HCT116 (cell line): ENCODE measurements at regions not wholly inside any gene's neighbourhood (a gene's known extent, or its start where the extent isn't known, plus 50 kb on each side); places are given as distances from the start of the nearest gene placed in this dataset.

Experiments used
- ATAC-seq: fragments of 200-7000 bp; cut with Tn5 transposase; 2 replicates; pipeline ENCODE4 v1.9.1; 2020; ENCODE audit warnings: mild to moderate bottlenecking, moderate library complexity
- BruUV-seq: library from RNA; stranded (reverse); fragments of 400-500 nt; replicated peaks from 2 replicates; lab custom pipeline; 2021; lab: Mats Ljungman, UMichigan
- CTCF ChIA-PET: fragments of 300-600 bp; sonication (Branson Sonifier 250); formaldehyde crosslinking; loops from one replicate; lab custom pipeline; 2021; ENCODE audit warnings: antibody characterized with exemption; lab: Charles Lee
- POLR2A ChIA-PET: fragments of 300-600, 350-600 bp; sonication (Branson Sonifier 250); formaldehyde crosslinking; loops from one replicate; lab custom pipeline; 2021; ENCODE audit warnings: antibody characterized with exemption; lab: Charles Lee
- RAD21 ChIA-PET, 2 experiments: fragments of 300-600 bp; sonication (Branson Sonifier 250); formaldehyde crosslinking; loops; one replicate each; lab custom pipeline; 2023; ENCODE audit warnings: low total read pairs in 2 of 2; ENCODE audit not compliant: uncharacterized antibody in 2 of 2, unreplicated experiment in 2 of 2, low non-redundant PET in 1 of 2; lab: Charles Lee
- DNase-seq: peaks from one replicate; pipeline ENCODE4 v3.0.0-alpha.2; 2010; ENCODE audit warnings: low read depth, low spot score
- H2AFZ ChIP-seq: fragments of 200-600 bp; shearing (Covaris generic), sonication (generic); 2 replicates; pipeline ENCODE4 v1.6.1; 2017; ENCODE audit warnings: low read depth, mixed run types, mixed read lengths, antibody characterized with exemption, low read length; ENCODE audit not compliant: poor library complexity, severe bottlenecking
- H3K27ac ChIP-seq: 2 replicates; pipeline ENCODE4 v1.5.1; 2012; ENCODE audit warnings: low read depth, low read length
- H3K27me3 ChIP-seq: fragments of 200-600 bp; sonication (generic); 2 replicates; pipeline ENCODE4 v1.6.1; 2016; ENCODE audit warnings: mixed run types, low read length, mixed read lengths; ENCODE audit not compliant: insufficient read depth
- H3K36me3 ChIP-seq, 2 experiments: fragments of 200-500 bp in 1 of 2; fragments of 200-600 bp in 1 of 2; sonication (Bioruptor generic) in 1 of 2; sonication (generic) in 1 of 2; 2 replicates each; pipeline versions ENCODE4 v1.5.1 to v1.6.1; 2014 to 2016; ENCODE audit warnings: low read length in 2 of 2, inconsistent platforms in 1 of 2, mixed read lengths in 1 of 2, mixed run types in 1 of 2; ENCODE audit not compliant: insufficient read depth in 2 of 2, control insufficient read depth in 1 of 2
- H3K4me1 ChIP-seq, 2 experiments: fragments of 200-600 bp in 1 of 2; sonication (generic) in 1 of 2; 2 replicates each; pipeline versions ENCODE4 v1.5.1 to v1.6.1; 2012 to 2017; ENCODE audit warnings: low read length in 2 of 2, inconsistent platforms in 1 of 2, mild to moderate bottlenecking in 1 of 2, mixed read lengths in 1 of 2, mixed run types in 1 of 2, moderate library complexity in 1 of 2; ENCODE audit not compliant: insufficient read depth in 2 of 2, control insufficient read depth in 1 of 2
- H3K4me2 ChIP-seq: fragments of 200-600 bp; sonication (generic); 2 replicates; pipeline ENCODE4 v1.6.1; 2017; ENCODE audit warnings: mixed run types, low read length, mixed read lengths
- H3K4me3 ChIP-seq, 2 experiments: fragments of 200-600 bp in 1 of 2; sonication (generic) in 1 of 2; replicated peaks in 1 of 2; 2 replicates each; pipeline ENCODE4 v1.5.1; 2011 to 2016; ENCODE audit warnings: low read length in 2 of 2, control low read depth in 1 of 2, low read depth in 1 of 2, mild to moderate bottlenecking in 1 of 2, mixed read lengths in 1 of 2, mixed run types in 1 of 2
- H3K79me2 ChIP-seq: fragments of 200-600 bp; sonication (generic); 2 replicates; pipeline ENCODE4 v1.6.1; 2017; ENCODE audit warnings: mild to moderate bottlenecking, mixed run types, low read length, moderate library complexity, mixed read lengths; ENCODE audit not compliant: insufficient read depth
- H3K9ac ChIP-seq: fragments of 200-600 bp; sonication (generic); 2 replicates; pipeline ENCODE4 v1.6.1; 2016; ENCODE audit warnings: low read length, mixed read lengths
- H3K9me2 ChIP-seq: fragments of 200-600 bp; sonication (generic), shearing (Covaris generic); 2 replicates; pipeline ENCODE4 v1.6.1; 2017; ENCODE audit warnings: mixed run types, mild to moderate bottlenecking, moderate library complexity; ENCODE audit not compliant: insufficient read depth
- H3K9me3 ChIP-seq, 2 experiments: fragments of 200-500 bp in 1 of 2; fragments of 200-600 bp in 1 of 2; sonication (Bioruptor generic) in 1 of 2; sonication (generic) in 1 of 2; 2 replicates each; pipeline ENCODE4 v1.6.1; 2014 to 2017; ENCODE audit warnings: low read length in 2 of 2, mixed read lengths in 2 of 2, inconsistent platforms in 1 of 2, low read depth in 1 of 2, mild to moderate bottlenecking in 1 of 2, mixed run types in 1 of 2, moderate library complexity in 1 of 2; ENCODE audit not compliant: control insufficient read depth in 1 of 2, insufficient read depth in 1 of 2
- H4K20me1 ChIP-seq: fragments of 200-600 bp; sonication (generic), shearing (Covaris generic); 2 replicates; pipeline ENCODE4 v1.6.1; 2017; ENCODE audit warnings: mixed run types, mild to moderate bottlenecking, moderate library complexity; ENCODE audit not compliant: insufficient read depth
- ATF3 ChIP-seq: IDR thresholded peaks from 2 replicates; pipeline ENCODE4 v1.6.1; 2012
- CBX3 ChIP-seq: IDR thresholded peaks from 2 replicates; pipeline ENCODE4 v1.6.1; 2012; ENCODE audit warnings: low read depth
- EZH2phosphoT487 ChIP-seq: fragments of 200-600 bp; IDR thresholded peaks from 2 replicates; pipeline ENCODE4 v1.6.1; 2018; ENCODE audit warnings: antibody characterized with exemption, borderline replicate concordance
- FOSL1 ChIP-seq: IDR thresholded peaks from 2 replicates; pipeline ENCODE4 v1.6.1; 2012; ENCODE audit warnings: low read depth
- POLR2A ChIP-seq: IDR thresholded peaks from 2 replicates; pipeline ENCODE4 v1.7.0; 2011; ENCODE audit warnings: borderline replicate concordance; ENCODE audit not compliant: insufficient read depth, insufficient read length; ENCODE audit errors: extremely low read depth
- POLR2AphosphoS5 ChIP-seq: IDR thresholded peaks from 2 replicates; pipeline ENCODE4 v1.6.1; 2011; ENCODE audit warnings: mild to moderate bottlenecking, low read depth, low read length, moderate library complexity
- SIN3A ChIP-seq: IDR thresholded peaks from 2 replicates; pipeline ENCODE4 v1.6.1; 2012; ENCODE audit warnings: low read depth
- SRF ChIP-seq: IDR thresholded peaks from 2 replicates; pipeline ENCODE4 v1.6.1; 2012; ENCODE audit warnings: low read depth
- TCF7L2 ChIP-seq: IDR thresholded peaks from 2 replicates; pipeline ENCODE4 v1.7.0; 2011; ENCODE audit warnings: borderline replicate concordance, inconsistent platforms; ENCODE audit not compliant: insufficient read depth, insufficient read length; ENCODE audit errors: extremely low read depth
- ZNF274 ChIP-seq: fragments of 200-500 bp; sonication (Bioruptor generic); IDR thresholded peaks from 2 replicates; pipeline ENCODE4 v1.6.1; 2014; ENCODE audit warnings: mild to moderate bottlenecking, low read depth, low read length, inconsistent platforms
- intact Hi-C: fragments of 100-400 bp; cut with micrococcal nuclease; formaldehyde crosslinking; loops from 2 replicates; pipeline ENCODE4 v1.10.0; 2022
- TF ChIP-seq, protein P1 (sequence below), 3 experiments: fragments of 200-600 bp in 1 of 3; sonication (generic) in 1 of 3; IDR thresholded peaks in 2 of 3; conservative IDR thresholded peaks in 1 of 3; 2 replicates each; pipeline ENCODE4 v1.5.1; 2012 to 2017; ENCODE audit warnings: low read depth in 2 of 3, low read length in 2 of 3, antibody characterized with exemption in 1 of 3, borderline replicate concordance in 1 of 3, control low read depth in 1 of 3, mild to moderate bottlenecking in 1 of 3, mixed read lengths in 1 of 3, mixed run types in 1 of 3, moderate library complexity in 1 of 3; ENCODE audit not compliant: insufficient read depth in 1 of 3
- TF ChIP-seq, protein P2 (sequence below): IDR thresholded peaks from 2 replicates; pipeline ENCODE4 v1.6.1; 2012; ENCODE audit warnings: low read depth

DNA sequence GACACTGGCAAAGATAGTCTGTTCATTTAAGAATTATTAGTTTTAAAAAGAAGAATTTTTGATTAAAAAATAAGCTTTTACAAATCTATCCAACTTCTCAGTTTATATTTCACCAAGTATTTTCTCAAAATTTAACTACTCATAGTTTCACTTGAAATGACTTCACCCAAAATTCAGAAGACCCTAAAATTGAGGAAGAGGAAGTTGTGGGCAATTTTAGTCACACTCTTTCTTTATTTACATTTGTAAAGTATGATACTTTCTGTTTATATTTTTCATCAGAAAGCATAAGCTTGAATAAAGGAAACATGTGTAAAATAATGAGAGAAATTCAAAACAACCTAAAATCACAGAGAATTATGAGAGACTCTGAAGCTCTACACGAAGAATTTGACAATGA is 278.8 kb upstream of the MEIS1 start:
- intact Hi-C loops = no loop called here
- Histone ChIP-seq H3K4me3 (no peak overlapping the region), H3K79me2 (no peaks in the 10 kb centered on the region), H3K4me2 (no peak overlapping the region), H3K9ac (no peak overlapping the region), H4K20me1 (no peaks in the 10 kb centered on the region; the same call in 1 of the 2 replicates), H3K9me3 (no peaks in the 10 kb centered on the region), H3K27ac (no peak overlapping the region), H2AFZ (no peak overlapping the region), H3K9me2 (no peaks in the 10 kb centered on the region), H3K36me3 (no peaks in the 10 kb centered on the region), H3K27me3 (no peaks in the 10 kb centered on the region), H3K4me1 (no peaks in the 10 kb centered on the region)
- DNase-seq (no peak), ATAC-seq (no peak)
- ChIA-PET RAD21 (no interaction called here), CTCF (no interaction called here), POLR2A (no interaction called here)
- no TSS peak for BruUV-seq
- TF ChIP-seq POLR2A (no peak), EZH2phosphoT487 (no peak), CBX3 (no peak), FOSL1 (no peak), ATF3 (no peak), ZNF274 (no peak), TCF7L2 (no peak), SIN3A (no peak), SRF (no peak), POLR2AphosphoS5 (no peak)
- TF ChIP-seq, protein P1, sequence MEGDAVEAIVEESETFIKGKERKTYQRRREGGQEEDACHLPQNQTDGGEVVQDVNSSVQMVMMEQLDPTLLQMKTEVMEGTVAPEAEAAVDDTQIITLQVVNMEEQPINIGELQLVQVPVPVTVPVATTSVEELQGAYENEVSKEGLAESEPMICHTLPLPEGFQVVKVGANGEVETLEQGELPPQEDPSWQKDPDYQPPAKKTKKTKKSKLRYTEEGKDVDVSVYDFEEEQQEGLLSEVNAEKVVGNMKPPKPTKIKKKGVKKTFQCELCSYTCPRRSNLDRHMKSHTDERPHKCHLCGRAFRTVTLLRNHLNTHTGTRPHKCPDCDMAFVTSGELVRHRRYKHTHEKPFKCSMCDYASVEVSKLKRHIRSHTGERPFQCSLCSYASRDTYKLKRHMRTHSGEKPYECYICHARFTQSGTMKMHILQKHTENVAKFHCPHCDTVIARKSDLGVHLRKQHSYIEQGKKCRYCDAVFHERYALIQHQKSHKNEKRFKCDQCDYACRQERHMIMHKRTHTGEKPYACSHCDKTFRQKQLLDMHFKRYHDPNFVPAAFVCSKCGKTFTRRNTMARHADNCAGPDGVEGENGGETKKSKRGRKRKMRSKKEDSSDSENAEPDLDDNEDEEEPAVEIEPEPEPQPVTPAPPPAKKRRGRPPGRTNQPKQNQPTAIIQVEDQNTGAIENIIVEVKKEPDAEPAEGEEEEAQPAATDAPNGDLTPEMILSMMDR (IDR thresholded peaks at IDR 0.05 in 2 of 3, conservative IDR thresholded peaks at IDR 0.05 in 1 of 3; ENCODE audit: borderline replicate concordance in 1 of 3, insufficient read depth in 1 of 3, low read depth in 2 of 3, low read length in 2 of 3) = no peak
- TF ChIP-seq, protein P2, sequence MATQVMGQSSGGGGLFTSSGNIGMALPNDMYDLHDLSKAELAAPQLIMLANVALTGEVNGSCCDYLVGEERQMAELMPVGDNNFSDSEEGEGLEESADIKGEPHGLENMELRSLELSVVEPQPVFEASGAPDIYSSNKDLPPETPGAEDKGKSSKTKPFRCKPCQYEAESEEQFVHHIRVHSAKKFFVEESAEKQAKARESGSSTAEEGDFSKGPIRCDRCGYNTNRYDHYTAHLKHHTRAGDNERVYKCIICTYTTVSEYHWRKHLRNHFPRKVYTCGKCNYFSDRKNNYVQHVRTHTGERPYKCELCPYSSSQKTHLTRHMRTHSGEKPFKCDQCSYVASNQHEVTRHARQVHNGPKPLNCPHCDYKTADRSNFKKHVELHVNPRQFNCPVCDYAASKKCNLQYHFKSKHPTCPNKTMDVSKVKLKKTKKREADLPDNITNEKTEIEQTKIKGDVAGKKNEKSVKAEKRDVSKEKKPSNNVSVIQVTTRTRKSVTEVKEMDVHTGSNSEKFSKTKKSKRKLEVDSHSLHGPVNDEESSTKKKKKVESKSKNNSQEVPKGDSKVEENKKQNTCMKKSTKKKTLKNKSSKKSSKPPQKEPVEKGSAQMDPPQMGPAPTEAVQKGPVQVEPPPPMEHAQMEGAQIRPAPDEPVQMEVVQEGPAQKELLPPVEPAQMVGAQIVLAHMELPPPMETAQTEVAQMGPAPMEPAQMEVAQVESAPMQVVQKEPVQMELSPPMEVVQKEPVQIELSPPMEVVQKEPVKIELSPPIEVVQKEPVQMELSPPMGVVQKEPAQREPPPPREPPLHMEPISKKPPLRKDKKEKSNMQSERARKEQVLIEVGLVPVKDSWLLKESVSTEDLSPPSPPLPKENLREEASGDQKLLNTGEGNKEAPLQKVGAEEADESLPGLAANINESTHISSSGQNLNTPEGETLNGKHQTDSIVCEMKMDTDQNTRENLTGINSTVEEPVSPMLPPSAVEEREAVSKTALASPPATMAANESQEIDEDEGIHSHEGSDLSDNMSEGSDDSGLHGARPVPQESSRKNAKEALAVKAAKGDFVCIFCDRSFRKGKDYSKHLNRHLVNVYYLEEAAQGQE = no peak
